ENCODE measurements at regions not wholly inside any gene's neighbourhood (a gene's known extent, or its start where the extent isn't known, plus 50 kb on each side); places are given as distances from the start of the nearest gene placed in this dataset.
A peak's percentile ranks its signal among the peaks of the same experiment; 100 is the strongest.
"Not testable (repeated sequence)": the region's sequence is repeated elsewhere in the genome, so short reads cannot be mapped to it uniquely, and the experiment has no call there.

- DNase-seq (ENCODE audit: low read depth in 2 of 2, low spot score in 1 of 2) = not testable (repeated sequence)
Observed at GRCh38 chr22:22296047-22296446, 51.5 kb downstream of the VPREB1 start.

GRCh38 chr22:22297159-22297793 is 52.7 kb downstream of the VPREB1 start:
- DNase-seq (ENCODE audit: low read depth in 2 of 2, low spot score in 1 of 2) = not testable (repeated sequence)

GRCh38 chr22:22297794-22298653 is 53.4 kb downstream of the VPREB1 start:
- peak; percentile 25 to 64 for DNase-seq (ENCODE audit: low read depth in 2 of 2, low spot score in 1 of 2)

GRCh38 chr22:22298654-22299009 is 54.0 kb downstream of the VPREB1 start:
- DNase-seq (ENCODE audit: low read depth in 2 of 2, low spot score in 1 of 2) = not testable (repeated sequence)

GRCh38 chr22:22300511-22300910 is 55.9 kb downstream of the VPREB1 start:
- DNase-seq (ENCODE audit: low read depth in 2 of 2, low spot score in 1 of 2) = not testable (repeated sequence)

GRCh38 chr22:22300946-22301345 is 56.4 kb downstream of the VPREB1 start:
- DNase-seq (ENCODE audit: low read depth in 2 of 2, low spot score in 1 of 2) = not testable (repeated sequence)

GRCh38 chr22:22316589-22316988 is 72.0 kb downstream of the VPREB1 start:
- no peak for DNase-seq (ENCODE audit: low read depth in 2 of 2, low spot score in 1 of 2)

GRCh38 chr22:22318723-22319465 is 74.3 kb downstream of the VPREB1 start:
- no peak for DNase-seq (ENCODE audit: low read depth in 2 of 2, low spot score in 1 of 2)

GRCh38 chr22:22321743-22322611 is 77.4 kb downstream of the VPREB1 start:
- peak; percentile 43 to 52 for DNase-seq (ENCODE audit: low read depth in 2 of 2, low spot score in 1 of 2)

GRCh38 chr22:22322792-22323191 is 78.2 kb downstream of the VPREB1 start:
- DNase-seq (ENCODE audit: low read depth in 2 of 2, low spot score in 1 of 2) = no peak

GRCh38 chr22:22327723-22328122 is 83.1 kb downstream of the VPREB1 start:
- DNase-seq (ENCODE audit: low read depth in 2 of 2, low spot score in 1 of 2) = no peak

- DNase-seq (ENCODE audit: low read depth in 2 of 2, low spot score in 1 of 2) = no peak
Observed at GRCh38 chr22:22329792-22330191, 85.2 kb downstream of the VPREB1 start.

GRCh38 chr22:22335640-22336039 is 91.1 kb downstream of the VPREB1 start:
- DNase-seq (ENCODE audit: low read depth in 2 of 2, low spot score in 1 of 2) = not testable (repeated sequence)

GRCh38 chr22:22336333-22336732 is 91.7 kb downstream of the VPREB1 start:
- not testable (repeated sequence) for DNase-seq (ENCODE audit: low read depth in 2 of 2, low spot score in 1 of 2)

- not testable (repeated sequence) for DNase-seq (ENCODE audit: low read depth in 2 of 2, low spot score in 1 of 2)
Observed at GRCh38 chr22:22338778-22339177, 94.2 kb downstream of the VPREB1 start.

- no peak for DNase-seq (ENCODE audit: low read depth in 2 of 2, low spot score in 1 of 2)
Observed at GRCh38 chr22:22341736-22342135, 97.2 kb downstream of the VPREB1 start.

GRCh38 chr22:22342697-22343580 is 98.4 kb downstream of the VPREB1 start:
- DNase-seq (ENCODE audit: low read depth in 2 of 2, low spot score in 1 of 2) = peak; percentile 35 to 47

- no peak for DNase-seq (ENCODE audit: low read depth in 2 of 2, low spot score in 1 of 2)
Observed at GRCh38 chr22:22343581-22344296, 99.2 kb downstream of the VPREB1 start.

GRCh38 chr22:22344430-22344829 is 99.8 kb downstream of the VPREB1 start:
- no peak for DNase-seq (ENCODE audit: low read depth in 2 of 2, low spot score in 1 of 2)
